ENCODE measurements at regions not wholly inside any gene's neighbourhood (a gene's known extent, or its start where the extent isn't known, plus 50 kb on each side); places are given as distances from the start of the nearest gene placed in this dataset.

DNA sequence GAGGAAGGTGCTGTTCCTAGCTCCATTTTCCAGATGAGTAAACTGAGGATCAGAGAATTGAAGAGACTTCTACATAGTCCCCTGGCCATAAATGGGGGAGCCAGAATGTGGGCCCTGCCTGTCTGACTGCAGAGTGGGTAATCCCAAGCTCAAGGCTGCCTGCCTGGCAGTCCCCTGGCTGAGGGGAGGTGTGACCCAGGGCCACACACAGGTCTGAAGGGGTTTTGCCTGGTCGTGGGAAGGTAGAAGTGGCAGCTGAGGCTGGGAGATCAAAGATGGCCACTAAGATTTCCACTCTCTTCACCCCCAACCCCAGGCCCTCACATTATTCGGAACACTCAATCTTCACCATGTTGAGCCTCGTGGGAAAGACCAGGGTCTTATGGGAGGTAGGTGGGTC, 176.3 kb downstream of the MACROH2A1 start:
- Histone ChIP-seq H3K36me3 (ENCODE audit: low read depth, missing control alignments) (no peaks in the 10 kb centered on the region), H3K9me3 (no peaks in the 10 kb centered on the region), H3K27me3 (no peaks in the 10 kb centered on the region), H3K4me3 (no peak overlapping the region), H3K27ac (no peak overlapping the region), H3K4me1 (no peaks in the 10 kb centered on the region)
- 82 to 88% methylated on average over 3 of the region's 3 CpGs for WGBS, 2 donors
- TF ChIP-seq POLR2A (IDR thresholded peaks at IDR 0.05), result no peak
- TF ChIP-seq CTCF (IDR thresholded peaks at IDR 0.05), result no peak
- intact Hi-C loops (cut with DNase I; ENCODE audit: low total_unique reads), result no loop called here
- no peak for DNase-seq

DNA sequence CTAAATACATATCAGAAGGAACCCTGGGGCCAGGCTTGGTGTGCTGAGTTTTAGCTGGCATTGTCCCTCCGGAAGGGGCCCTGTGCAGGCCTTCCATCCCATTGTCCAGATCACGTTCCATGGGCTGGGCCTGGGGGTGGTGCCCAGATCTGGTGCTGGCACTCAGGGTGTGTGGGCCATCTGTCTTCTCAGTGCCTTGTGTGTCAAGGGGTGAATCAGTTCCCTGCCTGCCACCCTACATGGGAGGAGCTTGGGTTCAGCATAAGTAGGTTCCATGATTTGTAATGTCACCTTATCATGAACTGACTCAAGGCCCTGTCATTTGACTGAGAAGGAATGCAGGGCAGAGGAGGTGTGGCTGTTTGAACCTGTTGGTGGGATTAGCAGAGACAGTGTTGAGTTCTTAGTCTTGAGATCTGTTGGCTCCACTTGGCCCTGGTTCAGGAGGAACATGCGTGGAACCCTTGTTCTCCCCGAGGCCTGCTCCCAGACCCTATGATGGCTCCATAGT, 176.8 kb downstream of the MACROH2A1 start:
- TF ChIP-seq CTCF (IDR thresholded peaks at IDR 0.05) (no peak), POLR2A (IDR thresholded peaks at IDR 0.05) (no peak)
- Histone ChIP-seq H3K27me3 (no peaks in the 10 kb centered on the region), H3K36me3 (ENCODE audit: low read depth, missing control alignments) (no peaks in the 10 kb centered on the region), H3K4me3 (no peak overlapping the region), H3K4me1 (no peaks in the 10 kb centered on the region), H3K9me3 (no peaks in the 10 kb centered on the region), H3K27ac (no peak overlapping the region)
- WGBS, 2 donors, result 92 to 97% methylated on average over 4 of the region's 4 CpGs
- intact Hi-C loops (cut with DNase I; ENCODE audit: low total_unique reads), result no loop called here
- DNase-seq, result no peak

DNA sequence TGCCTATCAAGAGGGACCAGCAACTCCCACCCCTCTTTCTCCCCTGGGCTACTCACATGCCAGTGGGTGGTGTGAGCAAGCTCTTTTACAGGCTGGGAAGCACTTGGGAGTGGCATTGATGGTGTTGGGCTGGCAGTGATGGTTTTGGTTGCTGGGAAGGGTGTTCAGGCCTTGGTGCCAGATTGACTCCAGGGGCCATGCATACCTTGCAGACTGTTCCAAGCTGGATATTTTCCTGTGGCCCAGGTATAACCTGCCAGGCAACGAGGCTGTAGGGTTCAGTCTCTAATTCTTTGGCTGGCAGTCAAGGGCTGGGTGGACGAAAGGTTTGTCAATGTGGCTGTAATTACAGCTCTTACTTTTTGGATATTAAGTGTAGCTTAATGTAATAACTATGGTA, 177.3 kb downstream of the MACROH2A1 start:
- WGBS, 2 donors, result 89 to 100% methylated on average over 2 of the region's 2 CpGs
- no peak overlapping the region for H3K27ac ChIP-seq
- H3K36me3 ChIP-seq (ENCODE audit: low read depth, missing control alignments), result no peaks in the 10 kb centered on the region
- no peaks in the 10 kb centered on the region for H3K4me1 ChIP-seq
- no peaks in the 10 kb centered on the region for H3K27me3 ChIP-seq
- H3K4me3 ChIP-seq, result no peak overlapping the region
- intact Hi-C loops (cut with DNase I; ENCODE audit: low total_unique reads), result no loop called here
- no peaks in the 10 kb centered on the region for H3K9me3 ChIP-seq
- no peak for DNase-seq
- TF ChIP-seq POLR2A (IDR thresholded peaks at IDR 0.05), result no peak
- no peak for TF ChIP-seq CTCF (IDR thresholded peaks at IDR 0.05)

GRCh38 chr5:135221187-135221473, 177.9 kb downstream of the MACROH2A1 start:
- Histone ChIP-seq H3K9me3 (no peaks in the 10 kb centered on the region), H3K4me3 (no peak overlapping the region), H3K36me3 (ENCODE audit: low read depth, missing control alignments) (no peaks in the 10 kb centered on the region), H3K4me1 (no peaks in the 10 kb centered on the region), H3K27ac (no peak overlapping the region), H3K27me3 (no peaks in the 10 kb centered on the region)
- no peak for DNase-seq
- intact Hi-C loops (cut with DNase I; ENCODE audit: low total_unique reads), result no loop called here
- WGBS, 2 donors, result 81 to 82% methylated on average over 3 of the region's 3 CpGs
- TF ChIP-seq CTCF (IDR thresholded peaks at IDR 0.05) (no peak), POLR2A (IDR thresholded peaks at IDR 0.05) (no peak)

DNA sequence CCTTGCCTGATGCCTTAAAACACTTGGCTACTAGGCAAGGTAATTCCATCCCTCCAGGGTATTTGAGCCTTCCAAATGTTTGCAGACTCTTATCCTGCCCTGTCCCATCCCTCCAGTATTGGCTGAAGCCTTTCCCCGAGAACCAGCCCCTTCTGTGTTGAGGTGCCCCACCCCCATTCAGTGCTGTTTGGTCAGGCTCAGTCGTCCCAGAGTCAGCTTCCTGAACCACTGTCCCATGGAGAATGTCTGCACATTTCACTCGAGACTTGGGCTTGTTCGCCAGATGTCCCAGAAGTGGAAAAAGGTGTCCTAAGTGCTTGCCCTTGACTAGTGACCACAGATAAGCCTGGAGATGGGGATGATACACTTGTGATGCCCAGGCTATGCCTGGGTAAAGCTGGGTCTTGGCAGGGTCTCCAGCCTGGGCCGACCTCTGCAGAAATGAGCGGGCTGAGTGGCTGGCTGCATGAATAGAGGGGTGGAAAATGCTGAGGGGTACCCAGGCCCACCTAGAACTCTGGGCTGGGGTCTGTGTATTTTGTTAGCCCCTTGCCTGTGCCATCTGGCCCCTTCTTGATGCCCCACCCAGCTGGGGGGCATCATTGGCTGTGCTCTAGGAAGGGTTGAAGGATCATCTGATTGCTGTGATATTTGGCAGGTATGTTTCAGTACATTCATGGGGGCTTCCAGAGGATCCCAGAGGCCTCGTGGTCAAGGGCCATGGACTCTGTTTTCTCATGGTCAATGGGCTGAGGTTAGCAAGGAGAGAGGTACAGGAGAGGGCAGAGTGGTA, 178.4 kb downstream of the MACROH2A1 start:
- Histone ChIP-seq H3K36me3 (ENCODE audit: low read depth, missing control alignments) (no peaks in the 10 kb centered on the region), H3K9me3 (no peaks in the 10 kb centered on the region), H3K27me3 (no peaks in the 10 kb centered on the region), H3K4me1 (no peaks in the 10 kb centered on the region), H3K4me3 (no peak overlapping the region), H3K27ac (no peak overlapping the region)
- DNase-seq, result no peak
- intact Hi-C loops (cut with DNase I; ENCODE audit: low total_unique reads), result no loop called here
- TF ChIP-seq POLR2A (IDR thresholded peaks at IDR 0.05) (no peak), CTCF (IDR thresholded peaks at IDR 0.05) (no peak)
- WGBS, 2 donors, result 85 to 90% methylated on average over 6 to 7 of the region's 7 CpGs

Data from testis (tissue), 2 donors.